ENCODE measurements at regions not wholly inside any gene's neighbourhood (a gene's known extent, or its start where the extent isn't known, plus 50 kb on each side); places are given as distances from the start of the nearest gene placed in this dataset.

DNA sequence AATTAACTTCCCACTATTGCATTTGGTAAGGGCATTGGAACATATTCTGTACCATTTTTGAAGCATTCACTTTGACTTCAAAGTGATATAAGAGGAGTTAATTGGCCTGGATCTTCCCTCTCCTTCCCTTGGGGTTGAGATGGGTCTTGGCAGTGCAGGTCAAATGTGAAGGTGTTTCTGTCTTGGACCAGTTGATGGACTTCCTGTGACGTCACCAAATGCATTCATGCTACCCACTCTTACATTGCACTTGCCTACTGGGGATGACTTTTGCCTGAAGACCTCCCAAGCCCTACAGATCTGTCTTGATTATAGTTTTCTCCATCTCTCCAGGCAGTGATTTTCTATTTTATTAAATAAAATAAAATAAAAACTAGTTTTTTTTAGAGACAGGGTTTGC is 221.5 kb downstream of the BUB3 start:
- peaks cover 0 to 7% (median 5%) of the 10 kb centered on the region in 4 experiments; a peak in 3 of 7 replicates for H3K4me1 ChIP-seq (replicated peaks in 1 of 4; ENCODE audit: control insufficient read depth in 3 of 4, insufficient read depth in 4 of 4, low read length in 3 of 4)

More for the DNA sequence above, 221.5 kb downstream of the BUB3 start:
- WGBS, 2 experiments (ENCODE audit: extremely low coverage in 1 of 2, insufficient coverage in 1 of 2, insufficient read length in 1 of 2, insufficient replicate concordance in 2 of 2, low coverage in 1 of 2, low lambda C conversion rate in 2 of 2, missing lambda C conversion rate in 1 of 2) = 90% methylated on average over 1 of the region's 1 CpG; no CpG with 5 or more reads in 1 of the 2 experiments
- H3K27me3 ChIP-seq (replicated peaks in 1 of 4; ENCODE audit: control insufficient read depth in 3 of 4, extremely low read depth in 1 of 4, insufficient read depth in 3 of 4, low read length in 3 of 4) = no peaks in the 10 kb centered on the region
- H4K20me1 ChIP-seq (replicated peaks in 1 of 2; ENCODE audit: control insufficient read depth in 1 of 2, insufficient read depth in 2 of 2, low read length in 2 of 2) = no peaks in the 10 kb centered on the region
- no peak overlapping the region for H3K18ac ChIP-seq (ENCODE audit: extremely low read depth, low read length)
- H3K9ac ChIP-seq (replicated peaks in 1 of 4; ENCODE audit: extremely low read depth in 1 of 4, low read depth in 3 of 4, low read length in 3 of 4) = no peak overlapping the region
- no peak for FAIRE-seq
- H3K79me2 ChIP-seq (ENCODE audit: control insufficient read depth in 1 of 2, insufficient read depth in 2 of 2, low read length in 2 of 2) = no peaks in the 10 kb centered on the region
- TF ChIP-seq POLR2A (IDR thresholded peaks at IDR 0.05; ENCODE audit: control extremely low read depth in 1 of 2, low read depth in 2 of 2, low read length in 2 of 2) (no peak), KDM4A (IDR thresholded peaks at IDR 0.05; ENCODE audit: low read depth, low read length, severe bottlenecking) (no peak)
- no peak overlapping the region for H3K4me3 ChIP-seq (ENCODE audit: extremely low read depth in 1 of 4, insufficient read depth in 2 of 4, low read depth in 3 of 4, low read length in 4 of 4)
- no peak overlapping the region for H3K14ac ChIP-seq (ENCODE audit: insufficient read length)
- H3K79me1 ChIP-seq (ENCODE audit: low read depth, low read length) = no peaks in the 10 kb centered on the region
- peaks cover 5% of the 10 kb centered on the region; the same call in 1 of the 2 replicates for H3K23me2 ChIP-seq (ENCODE audit: low read depth, low read length)
- H4K5ac ChIP-seq (ENCODE audit: insufficient read length, low read depth, low read length) = no peak overlapping the region
- H2AK5ac ChIP-seq (ENCODE audit: low read depth, low read length) = no peak overlapping the region
- no peak overlapping the region for H3K27ac ChIP-seq (ENCODE audit: low read depth, low read length)
- H2BK5ac ChIP-seq (ENCODE audit: low read depth, low read length) = no peak overlapping the region
- no peak overlapping the region for H3K23ac ChIP-seq (ENCODE audit: insufficient read length)
- no peak overlapping the region for H4K8ac ChIP-seq (ENCODE audit: extremely low read depth, insufficient read depth, low read length)
- no peak overlapping the region for H2BK120ac ChIP-seq (replicated peaks; ENCODE audit: low read depth, low read length)
- H2AFZ ChIP-seq (ENCODE audit: low read length) = no peak overlapping the region
- no peak overlapping the region for H2BK12ac ChIP-seq (ENCODE audit: low read depth, low read length)
- no peak overlapping the region for H2BK20ac ChIP-seq (ENCODE audit: low read length)
- H3K36me3 ChIP-seq (ENCODE audit: control insufficient read depth in 2 of 4, insufficient read depth in 4 of 4, low read length in 3 of 4) = no peaks in the 10 kb centered on the region
- DNase-seq (ENCODE audit: low read depth in 1 of 2, low spot score in 2 of 2) = no peak
- no peak overlapping the region for H3K4me2 ChIP-seq (ENCODE audit: insufficient read depth in 1 of 2, low read depth in 2 of 2, low read length in 2 of 2)
- no peak overlapping the region for H4K91ac ChIP-seq (replicated peaks; ENCODE audit: insufficient read length, low read length)
- no peak overlapping the region for H3K4ac ChIP-seq (replicated peaks; ENCODE audit: insufficient read length, low read depth, low read length)
- ChIA-PET POLR2A (ENCODE audit: partially characterized antibody) (no interaction called here), CTCF (ENCODE audit: partially characterized antibody) (no interaction called here)
- no peak overlapping the region for H3K56ac ChIP-seq (replicated peaks; ENCODE audit: insufficient read length, low read depth, low read length)
- no peaks in the 10 kb centered on the region for H3K9me3 ChIP-seq (ENCODE audit: insufficient read depth in 2 of 2, low read depth in 1 of 2, low read length in 1 of 2)
- no peak overlapping the region for H2BK15ac ChIP-seq (ENCODE audit: low read length)

Measured in H1 (cell line).